Calu3 (cell line): ENCODE measurements at regions not wholly inside any gene's neighbourhood (a gene's known extent, or its start where the extent isn't known, plus 50 kb on each side); places are given as distances from the start of the nearest gene placed in this dataset.

Experiments used
- BruUV-seq: library from RNA; stranded (reverse); fragments of 400-500 nt; replicated peaks from 2 replicates; lab custom pipeline; 2021; lab: Mats Ljungman, UMichigan
- CTCF ChIA-PET: fragments of 300-600 bp; sonication (Branson Sonifier 250); formaldehyde crosslinking; loops from one replicate; lab custom pipeline; 2022; ENCODE audit warnings: antibody characterized with exemption; lab: Charles Lee
- DNase-seq: peaks from one replicate; pipeline ENCODE4 v3.0.0; 2022
- H3K27ac Mint-ChIP-seq: one replicate; pipeline ENCODE4 v1.8.0; 2022; ENCODE audit warnings: mixed read lengths; ENCODE audit not compliant: unreplicated experiment
- H3K27me3 Mint-ChIP-seq: one replicate; pipeline ENCODE4 v1.8.0; 2022; ENCODE audit warnings: mixed read lengths; ENCODE audit not compliant: unreplicated experiment
- H3K36me3 Mint-ChIP-seq: one replicate; pipeline ENCODE4 v1.8.0; 2022; ENCODE audit warnings: mild to moderate bottlenecking, moderate library complexity, mixed read lengths; ENCODE audit not compliant: insufficient read depth, unreplicated experiment
- H3K4me1 Mint-ChIP-seq: one replicate; pipeline ENCODE4 v1.8.0; 2022; ENCODE audit warnings: mild to moderate bottlenecking, low read depth, mixed read lengths; ENCODE audit not compliant: unreplicated experiment
- H3K4me3 Mint-ChIP-seq: one replicate; pipeline ENCODE4 v1.8.0; 2022; ENCODE audit warnings: mild to moderate bottlenecking, low read depth, moderate library complexity, mixed read lengths; ENCODE audit not compliant: unreplicated experiment
- H3K9me3 Mint-ChIP-seq: one replicate; pipeline ENCODE4 v1.8.0; 2022; ENCODE audit warnings: low read depth, mixed read lengths; ENCODE audit not compliant: unreplicated experiment
- intact Hi-C: fragments of 100-400 bp; cut with micrococcal nuclease; formaldehyde crosslinking; loops from one replicate; pipeline ENCODE4 v1.10.0; 2022; ENCODE audit not compliant: unreplicated experiment
- TF ChIP-seq, protein P1 (sequence below): fragments of 200-600 bp; IDR thresholded peaks from one replicate; pipeline ENCODE4 v1.8.0; 2022; ENCODE audit warnings: antibody characterized with exemption; ENCODE audit not compliant: unreplicated experiment

DNA sequence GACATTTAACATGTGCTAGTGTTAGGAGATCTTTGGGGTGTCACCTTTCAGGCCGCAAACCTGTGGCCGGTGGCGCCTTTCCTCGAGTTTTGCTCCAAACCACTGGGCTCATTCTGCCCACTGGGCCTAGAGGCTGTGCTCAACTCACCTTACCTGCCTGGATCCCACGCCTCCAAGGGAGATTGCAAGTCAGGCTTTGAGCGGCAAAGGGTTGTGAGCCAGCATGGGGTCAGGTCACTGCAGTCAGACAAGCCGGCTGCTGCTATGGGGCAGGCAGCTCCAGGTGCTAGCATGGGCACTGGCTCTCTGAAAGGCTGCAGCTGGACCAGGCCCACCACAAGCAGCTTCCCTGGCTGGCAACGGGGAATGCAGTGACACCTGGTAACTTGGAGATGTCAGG, 265.5 kb downstream of the ZBBX start:
- Mint-ChIP-seq H3K27me3 (no peaks in the 10 kb centered on the region), H3K36me3 (no peaks in the 10 kb centered on the region), H3K27ac (no peak overlapping the region), H3K4me3 (no peak overlapping the region), H3K4me1 (no peaks in the 10 kb centered on the region), H3K9me3 (peaks cover 9% of the 10 kb centered on the region)
- CTCF ChIA-PET, result no interaction called here
- intact Hi-C loops, result no loop called here
- TF ChIP-seq, protein P1, sequence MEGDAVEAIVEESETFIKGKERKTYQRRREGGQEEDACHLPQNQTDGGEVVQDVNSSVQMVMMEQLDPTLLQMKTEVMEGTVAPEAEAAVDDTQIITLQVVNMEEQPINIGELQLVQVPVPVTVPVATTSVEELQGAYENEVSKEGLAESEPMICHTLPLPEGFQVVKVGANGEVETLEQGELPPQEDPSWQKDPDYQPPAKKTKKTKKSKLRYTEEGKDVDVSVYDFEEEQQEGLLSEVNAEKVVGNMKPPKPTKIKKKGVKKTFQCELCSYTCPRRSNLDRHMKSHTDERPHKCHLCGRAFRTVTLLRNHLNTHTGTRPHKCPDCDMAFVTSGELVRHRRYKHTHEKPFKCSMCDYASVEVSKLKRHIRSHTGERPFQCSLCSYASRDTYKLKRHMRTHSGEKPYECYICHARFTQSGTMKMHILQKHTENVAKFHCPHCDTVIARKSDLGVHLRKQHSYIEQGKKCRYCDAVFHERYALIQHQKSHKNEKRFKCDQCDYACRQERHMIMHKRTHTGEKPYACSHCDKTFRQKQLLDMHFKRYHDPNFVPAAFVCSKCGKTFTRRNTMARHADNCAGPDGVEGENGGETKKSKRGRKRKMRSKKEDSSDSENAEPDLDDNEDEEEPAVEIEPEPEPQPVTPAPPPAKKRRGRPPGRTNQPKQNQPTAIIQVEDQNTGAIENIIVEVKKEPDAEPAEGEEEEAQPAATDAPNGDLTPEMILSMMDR, result no peak
- BruUV-seq, result no TSS peak
- DNase-seq, result no peak

DNA sequence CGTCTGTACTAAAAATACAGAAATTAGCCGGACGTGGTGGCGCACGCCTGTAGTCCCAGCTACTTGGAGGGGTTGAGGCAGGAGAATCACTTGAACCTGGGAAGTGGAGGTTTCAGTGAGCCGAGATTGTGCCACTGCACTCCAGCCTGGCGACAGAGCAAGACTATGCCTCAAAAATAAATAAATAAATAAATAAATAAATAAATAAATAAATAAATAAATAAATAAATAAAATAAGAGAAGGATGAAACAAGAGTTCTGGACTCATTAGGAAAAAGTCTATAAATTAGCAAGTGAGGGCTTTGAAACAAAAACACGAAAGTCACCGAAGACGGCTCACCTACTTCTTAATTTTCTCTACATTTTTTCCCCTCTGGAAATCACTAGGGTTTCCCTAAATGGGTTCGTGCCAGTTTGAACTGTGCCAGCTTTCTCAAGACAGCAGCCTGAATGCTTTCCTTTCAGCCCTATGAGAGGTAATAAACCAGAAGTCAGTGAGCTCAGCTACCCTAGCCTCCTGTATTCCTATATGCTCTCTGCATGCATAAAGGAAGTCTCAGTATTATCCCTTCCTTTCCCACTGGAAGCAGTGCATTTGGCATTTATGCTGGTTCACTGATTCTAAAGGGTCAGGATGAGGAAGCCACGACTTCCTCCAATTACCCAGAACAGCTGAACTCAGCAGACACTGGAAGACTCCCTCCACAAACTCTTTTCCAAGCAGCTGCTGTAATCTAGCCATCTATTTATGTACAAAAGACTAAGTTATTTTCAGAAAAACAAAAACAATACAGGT, 266.9 kb downstream of the ZBBX start:
- TF ChIP-seq, protein P1, result no peak
- BruUV-seq, result no TSS peak
- Mint-ChIP-seq H3K9me3 (peaks cover 4% of the 10 kb centered on the region), H3K4me3 (no peak overlapping the region), H3K36me3 (no peaks in the 10 kb centered on the region), H3K27ac (no peak overlapping the region), H3K27me3 (no peaks in the 10 kb centered on the region), H3K4me1 (no peaks in the 10 kb centered on the region)
- CTCF ChIA-PET, result no interaction called here
- intact Hi-C loops, result no loop called here
- no peak for DNase-seq

DNA sequence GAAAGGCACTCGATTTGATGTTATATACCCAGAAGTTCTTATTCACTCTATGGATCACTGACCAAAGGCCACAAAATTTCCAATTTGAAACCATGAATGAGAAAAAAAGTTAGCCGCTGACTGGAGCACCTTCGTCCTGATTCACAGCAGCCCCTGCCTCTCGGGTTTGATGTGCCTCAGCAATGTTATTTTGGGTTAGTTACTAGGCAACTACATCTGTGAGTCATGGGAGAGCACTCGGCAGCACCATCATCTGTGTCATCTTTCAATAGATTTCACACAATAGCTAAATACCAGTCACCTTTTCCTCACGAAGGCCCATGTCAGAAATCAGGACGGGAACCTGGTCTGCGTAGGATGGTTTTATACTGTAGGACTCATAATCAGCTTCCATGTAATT, 269.2 kb downstream of the ZBBX start:
- BruUV-seq, result no TSS peak
- no peak overlapping the region for H3K4me3 Mint-ChIP-seq
- no peaks in the 10 kb centered on the region for H3K9me3 Mint-ChIP-seq
- CTCF ChIA-PET, result no interaction called here
- H3K27ac Mint-ChIP-seq, result no peak overlapping the region
- no peaks in the 10 kb centered on the region for H3K27me3 Mint-ChIP-seq
- peak; percentile 7 for DNase-seq
- intact Hi-C loops, result no loop called here
- H3K36me3 Mint-ChIP-seq, result no peaks in the 10 kb centered on the region
- H3K4me1 Mint-ChIP-seq, result no peaks in the 10 kb centered on the region
- TF ChIP-seq, protein P1, result no peak

DNA sequence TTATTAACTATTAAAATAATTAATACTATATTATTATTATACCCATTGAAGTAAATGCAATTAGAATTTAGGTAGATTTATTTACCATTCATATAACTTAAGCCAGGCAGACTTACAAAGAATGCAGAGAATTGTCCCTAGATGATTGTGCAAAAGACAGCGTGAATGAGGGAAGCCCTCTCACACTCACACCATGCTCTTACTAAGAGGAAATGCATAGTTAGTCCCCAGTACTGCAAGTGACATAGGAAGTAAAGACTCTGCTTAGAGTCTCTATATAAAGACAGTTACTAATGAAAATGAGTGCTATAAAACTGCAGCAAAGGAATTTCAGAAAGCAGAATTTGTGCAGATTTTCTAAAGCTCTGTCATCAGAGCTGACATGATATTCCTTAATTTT, 270.4 kb downstream of the ZBBX start:
- H3K27ac Mint-ChIP-seq, result no peak overlapping the region
- no peak for DNase-seq
- H3K9me3 Mint-ChIP-seq, result no peaks in the 10 kb centered on the region
- H3K4me1 Mint-ChIP-seq, result no peaks in the 10 kb centered on the region
- no peaks in the 10 kb centered on the region for H3K36me3 Mint-ChIP-seq
- CTCF ChIA-PET, result no interaction called here
- TF ChIP-seq, protein P1, result no peak
- no peaks in the 10 kb centered on the region for H3K27me3 Mint-ChIP-seq
- intact Hi-C loops, result no loop called here
- H3K4me3 Mint-ChIP-seq, result no peak overlapping the region
- BruUV-seq, result no TSS peak
